Suprapubic skin (tissue), 4 donors: ENCODE measurements at regions not wholly inside any gene's neighbourhood (a gene's known extent, or its start where the extent isn't known, plus 50 kb on each side); places are given as distances from the start of the nearest gene placed in this dataset.
A peak's percentile ranks its signal among the peaks of the same experiment; 100 is the strongest.

Source experiments
- DNase-seq, 2 donors: peaks; one replicate each; pipeline ENCODE4 v3.0.0-alpha.2; 2019; ENCODE audit warnings: low spot score in 2 of 2
- H3K27ac ChIP-seq: fragments of 200-600 bp; sonication (generic); one replicate; pipeline ENCODE4 v1.5.1; 2019
- H3K27me3 ChIP-seq: fragments of 200-600 bp; sonication (generic); one replicate; pipeline ENCODE4 v1.5.1; 2019
- H3K36me3 ChIP-seq: fragments of 200-600 bp; sonication (generic); one replicate; pipeline ENCODE4 v1.5.1; 2019
- H3K4me1 ChIP-seq: fragments of 200-600 bp; sonication (generic); one replicate; pipeline ENCODE4 v1.5.1; 2019
- H3K4me3 ChIP-seq: fragments of 200-600 bp; sonication (generic); one replicate; pipeline ENCODE4 v1.5.1; 2019; ENCODE audit warnings: mild to moderate bottlenecking
- H3K9me3 ChIP-seq: fragments of 200-600 bp; sonication (generic); one replicate; pipeline ENCODE4 v1.5.1; 2019
- CTCF ChIP-seq, 2 donors: fragments of 200-600 bp in 1 of 2; fragments of 450-650 bp in 1 of 2; sonication (generic) in 1 of 2; IDR thresholded peaks; one replicate each; pipeline ENCODE4 v1.5.1; 2016 to 2019; ENCODE audit warnings: antibody characterized with exemption in 2 of 2, mild to moderate bottlenecking in 1 of 2, moderate library complexity in 1 of 2
- EP300 ChIP-seq: sonication (generic); formaldehyde crosslinking; IDR thresholded peaks from one replicate; pipeline ENCODE4 v1.6.1; 2017; ENCODE audit warnings: antibody characterized with exemption
- POLR2A ChIP-seq, 2 donors: fragments of 450-650 bp; IDR thresholded peaks; one replicate each; pipeline ENCODE4 v1.6.1; 2017; ENCODE audit warnings: antibody characterized with exemption in 2 of 2, mild to moderate bottlenecking in 2 of 2, moderate library complexity in 2 of 2
- POLR2AphosphoS5 ChIP-seq, 3 donors: sonication (generic); formaldehyde crosslinking; IDR thresholded peaks; one replicate each; pipeline ENCODE4 v1.6.1; 2017; ENCODE audit warnings: antibody characterized with exemption in 3 of 3
- WGBS: methylation state at CpG from one replicate; pipeline ENCODE4 v1.1.5; 2018; 5-methylcytosine and 5-hydroxymethylcytosine counted together

GRCh38 chr11:45079943-45080719 lies 66.3 kb upstream of the PRDM11 start:
- H3K9me3 ChIP-seq: no peaks in the 10 kb centered on the region
- no peaks in the 10 kb centered on the region for H3K36me3 ChIP-seq
- no peaks in the 10 kb centered on the region for H3K27me3 ChIP-seq
- DNase-seq: no peak
- peaks cover 27% of the 10 kb centered on the region for H3K4me1 ChIP-seq
- H3K4me3 ChIP-seq: no peak overlapping the region
- WGBS: 45% methylated on average over 16 of the region's 16 CpGs
- peak overlapping the region; percentile 52 for H3K27ac ChIP-seq
- TF ChIP-seq POLR2A (IDR thresholded peaks at IDR 0.05) (no peak), EP300 (no peak), CTCF (IDR thresholded peaks at IDR 0.05) (no peak)

GRCh38 chr11:45082744-45083543 lies 63.5 kb upstream of the PRDM11 start:
- Histone ChIP-seq H3K27ac (no peak overlapping the region), H3K36me3 (no peaks in the 10 kb centered on the region), H3K9me3 (no peaks in the 10 kb centered on the region), H3K4me3 (no peak overlapping the region), H3K27me3 (no peaks in the 10 kb centered on the region), H3K4me1 (peaks cover 35% of the 10 kb centered on the region)
- DNase-seq: no peak
- TF ChIP-seq POLR2AphosphoS5 (IDR thresholded peaks at IDR 0.05) (no peak), CTCF (IDR thresholded peaks at IDR 0.05) (no peak), POLR2A (IDR thresholded peaks at IDR 0.05) (no peak), EP300 (no peak)
- WGBS: 68% methylated on average over 10 of the region's 10 CpGs

GRCh38 chr11:45083544-45084087 lies 62.8 kb upstream of the PRDM11 start:
- no peaks in the 10 kb centered on the region for H3K27me3 ChIP-seq
- H3K4me3 ChIP-seq: no peak overlapping the region
- peaks cover 42% of the 10 kb centered on the region for H3K4me1 ChIP-seq
- DNase-seq: no peak
- 66% methylated on average over 3 of the region's 3 CpGs for WGBS
- H3K9me3 ChIP-seq: no peaks in the 10 kb centered on the region
- TF ChIP-seq POLR2A (IDR thresholded peaks at IDR 0.05) (no peak), POLR2AphosphoS5 (IDR thresholded peaks at IDR 0.05) (no peak), EP300 (no peak), CTCF (IDR thresholded peaks at IDR 0.05) (no peak)
- H3K36me3 ChIP-seq: no peaks in the 10 kb centered on the region
- H3K27ac ChIP-seq: no peak overlapping the region

GRCh38 chr11:45085646-45086501 lies 60.6 kb upstream of the PRDM11 start:
- no peak for DNase-seq
- WGBS: 78% methylated on average over 11 of the region's 11 CpGs
- Histone ChIP-seq H3K27me3 (no peaks in the 10 kb centered on the region), H3K4me1 (peaks cover 37% of the 10 kb centered on the region), H3K27ac (no peak overlapping the region), H3K9me3 (no peaks in the 10 kb centered on the region), H3K36me3 (no peaks in the 10 kb centered on the region), H3K4me3 (no peak overlapping the region)
- TF ChIP-seq POLR2A (IDR thresholded peaks at IDR 0.05): no peak
- TF ChIP-seq EP300: no peak
- no peak for TF ChIP-seq CTCF (IDR thresholded peaks at IDR 0.05)
- TF ChIP-seq POLR2AphosphoS5 (IDR thresholded peaks at IDR 0.05): no peak
